HepG2 (cell line): ENCODE measurements at regions not wholly inside any gene's neighbourhood (a gene's known extent, or its start where the extent isn't known, plus 50 kb on each side); places are given as distances from the start of the nearest gene placed in this dataset.

Experiments
- ATAC-seq: fragments of 200-7000 bp; cut with Tn5 transposase; 3 replicates; pipeline ENCODE4 v1.9.1; 2020; ENCODE audit warnings: mild to moderate bottlenecking, moderate library complexity
- BruUV-seq: library from RNA; stranded (reverse); fragments of 400-500 nt; replicated peaks from 2 replicates; lab custom pipeline; 2021; lab: Mats Ljungman, UMichigan
- CTCF ChIA-PET: fragments of 300-600 bp; formaldehyde crosslinking; extraction: SDS; loops from one replicate; lab custom pipeline; 2021; ENCODE audit warnings: low total read pairs, inconsistent platforms, low intra/inter-chr PET ratio; lab: Yijun Ruan, JAX
- POLR2A ChIA-PET: fragments of 350-600 bp; sonication (Branson Sonifier 250); formaldehyde crosslinking; loops from one replicate; lab custom pipeline; 2020; ENCODE audit warnings: antibody characterized with exemption, inconsistent platforms; lab: Yijun Ruan, JAX
- DNase-seq: peaks from one replicate; pipeline ENCODE4 v3.0.0-alpha.2; 2015; ENCODE audit warnings: low spot score
- FAIRE-seq: peaks from 3 replicates; lab custom pipeline; 2011; peaks lifted over from hg19 to GRCh38; lab: Jason Lieb, UNC
- H2AFZ ChIP-seq: one replicate; pipeline ENCODE4 v1.6.1; 2011; ENCODE audit warnings: low read length, inconsistent platforms
- H3K27ac ChIP-seq: fragments of 300-600 bp; 3 replicates; pipeline ENCODE4 v1.8.0; 2011; ENCODE audit warnings: mixed run types, mild to moderate bottlenecking, mixed read lengths, low read length, inconsistent platforms; ENCODE audit not compliant: insufficient read depth; ENCODE audit errors: extremely low read length
- H3K27me3 ChIP-seq, 2 experiments: fragments of 200-600 bp in 1 of 2; 2 replicates in 1 of 2; 3 replicates in 1 of 2; pipeline versions ENCODE4 v1.6.0 to v1.8.0; 2011; ENCODE audit warnings: low read length in 2 of 2, mild to moderate bottlenecking in 2 of 2, moderate library complexity in 2 of 2, inconsistent platforms in 1 of 2; ENCODE audit not compliant: insufficient read depth in 2 of 2, control insufficient read depth in 1 of 2
- H3K36me3 ChIP-seq, 2 experiments: fragments of 200-600 bp in 1 of 2; replicated peaks in 1 of 2; 2 replicates in 1 of 2; 3 replicates in 1 of 2; pipeline versions ENCODE4 v1.5.1 to v1.8.0; 2011; ENCODE audit warnings: low read length in 2 of 2, inconsistent platforms in 1 of 2; ENCODE audit not compliant: insufficient read depth in 2 of 2, control insufficient read depth in 1 of 2
- H3K4me1 ChIP-seq: 2 replicates; pipeline ENCODE4 v1.5.1; 2012; ENCODE audit warnings: low read length, inconsistent platforms; ENCODE audit not compliant: insufficient read depth
- H3K4me2 ChIP-seq: 2 replicates; pipeline ENCODE4 v1.6.0; 2011; ENCODE audit warnings: low read depth, low read length, inconsistent platforms
- H3K4me3 ChIP-seq, 3 experiments: fragments of 200-600 bp in 1 of 3; sonication (generic), shearing (Covaris generic) in 1 of 3; replicated peaks in 1 of 3; 2 replicates each; pipeline ENCODE4 v1.5.1; 2011 to 2016; ENCODE audit warnings: low read length in 3 of 3, inconsistent platforms in 2 of 3, low read depth in 2 of 3, mild to moderate bottlenecking in 2 of 3, control low read depth in 1 of 3, mixed read lengths in 1 of 3; ENCODE audit not compliant: insufficient read depth in 1 of 3
- H3K79me2 ChIP-seq: one replicate; pipeline ENCODE4 v1.6.1; 2011; ENCODE audit warnings: low read length, inconsistent platforms; ENCODE audit not compliant: insufficient read depth
- H3K9ac ChIP-seq: 2 replicates; pipeline ENCODE4 v1.6.0; 2011; ENCODE audit warnings: mild to moderate bottlenecking, low read depth, low read length, inconsistent platforms; ENCODE audit not compliant: insufficient read depth
- H3K9me3 ChIP-seq: 2 replicates; pipeline ENCODE4 v1.5.1; 2012; ENCODE audit warnings: mild to moderate bottlenecking, low read length
- H4K20me1 ChIP-seq: 2 replicates; pipeline ENCODE4 v1.6.0; 2011; ENCODE audit warnings: inconsistent platforms, mild to moderate bottlenecking, low read length, moderate library complexity; ENCODE audit not compliant: insufficient read depth
- ZBTB7A ChIP-seq: sonication (generic); formaldehyde crosslinking; IDR thresholded peaks from 2 replicates; pipeline ENCODE4 v1.8.0; 2022; ENCODE audit warnings: mild to moderate bottlenecking, missing genetic modification reagents
- ZNF674 ChIP-seq: sonication (generic); formaldehyde crosslinking; IDR thresholded peaks from 2 replicates; pipeline ENCODE4 v1.5.0; 2020; ENCODE audit warnings: low read depth, mild to moderate bottlenecking, missing genetic modification reagents
- ZNF788 ChIP-seq: sonication (generic); formaldehyde crosslinking; IDR thresholded peaks from 2 replicates; pipeline ENCODE4 v1.5.0; 2020; ENCODE audit warnings: mild to moderate bottlenecking, missing genetic modification reagents, borderline replicate concordance
- in situ Hi-C: cut with HindIII; loops from 2 replicates; pipeline ENCODE4 v1.10.0; 2017; ENCODE audit warnings: low pct_unique_long_range_greater_than_20kb; ENCODE audit not compliant: extremely low pct_ligation_motif_present
- intact Hi-C: fragments of 100-400 bp; cut with micrococcal nuclease; formaldehyde crosslinking; loops from one replicate; pipeline ENCODE4 v1.10.0; 2022; ENCODE audit not compliant: unreplicated experiment
- TF ChIP-seq, protein P1 (sequence below): sonication (generic); formaldehyde crosslinking; IDR thresholded peaks from 2 replicates; pipeline ENCODE4 v1.5.1; 2020; ENCODE audit warnings: mild to moderate bottlenecking, missing genetic modification reagents, borderline replicate concordance
- TF ChIP-seq, protein P2 (sequence below): sonication (generic); formaldehyde crosslinking; IDR thresholded peaks from 2 replicates; pipeline ENCODE4 v1.4.0; 2020; ENCODE audit warnings: missing genetic modification reagents
- TF ChIP-seq, protein P3 (sequence below): sonication (generic); formaldehyde crosslinking; IDR thresholded peaks from 2 replicates; pipeline ENCODE4 v1.8.1; 2023; ENCODE audit warnings: missing genetic modification reagents, mild to moderate bottlenecking, borderline replicate concordance
- TF ChIP-seq, protein P4 (sequence below): IDR thresholded peaks from 2 replicates; pipeline ENCODE4 v1.6.1; 2016; ENCODE audit warnings: missing compliant biosample characterization, missing genetic modification reagents, borderline replicate concordance

DNA sequence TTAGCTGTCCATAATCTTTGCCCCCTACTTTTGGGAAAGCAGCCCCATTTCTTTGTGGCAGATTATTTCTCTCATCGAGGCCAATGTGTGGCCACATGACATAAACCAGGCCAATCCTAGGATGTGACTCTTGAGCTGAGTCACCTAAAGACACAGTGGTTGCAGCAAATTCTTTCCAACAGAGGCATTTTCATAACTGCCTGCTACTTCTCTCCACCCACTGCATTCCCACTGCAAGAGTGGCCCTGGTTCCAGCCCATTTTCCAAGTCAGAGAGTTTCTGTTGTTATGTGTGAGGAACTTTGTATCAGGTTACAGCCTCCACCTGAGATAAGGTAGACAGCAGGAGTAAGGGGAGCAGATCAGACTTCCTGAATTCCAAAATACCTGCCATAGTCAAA, 195.2 kb downstream of the RGS9 start (continued):
- TF ChIP-seq, protein P1, sequence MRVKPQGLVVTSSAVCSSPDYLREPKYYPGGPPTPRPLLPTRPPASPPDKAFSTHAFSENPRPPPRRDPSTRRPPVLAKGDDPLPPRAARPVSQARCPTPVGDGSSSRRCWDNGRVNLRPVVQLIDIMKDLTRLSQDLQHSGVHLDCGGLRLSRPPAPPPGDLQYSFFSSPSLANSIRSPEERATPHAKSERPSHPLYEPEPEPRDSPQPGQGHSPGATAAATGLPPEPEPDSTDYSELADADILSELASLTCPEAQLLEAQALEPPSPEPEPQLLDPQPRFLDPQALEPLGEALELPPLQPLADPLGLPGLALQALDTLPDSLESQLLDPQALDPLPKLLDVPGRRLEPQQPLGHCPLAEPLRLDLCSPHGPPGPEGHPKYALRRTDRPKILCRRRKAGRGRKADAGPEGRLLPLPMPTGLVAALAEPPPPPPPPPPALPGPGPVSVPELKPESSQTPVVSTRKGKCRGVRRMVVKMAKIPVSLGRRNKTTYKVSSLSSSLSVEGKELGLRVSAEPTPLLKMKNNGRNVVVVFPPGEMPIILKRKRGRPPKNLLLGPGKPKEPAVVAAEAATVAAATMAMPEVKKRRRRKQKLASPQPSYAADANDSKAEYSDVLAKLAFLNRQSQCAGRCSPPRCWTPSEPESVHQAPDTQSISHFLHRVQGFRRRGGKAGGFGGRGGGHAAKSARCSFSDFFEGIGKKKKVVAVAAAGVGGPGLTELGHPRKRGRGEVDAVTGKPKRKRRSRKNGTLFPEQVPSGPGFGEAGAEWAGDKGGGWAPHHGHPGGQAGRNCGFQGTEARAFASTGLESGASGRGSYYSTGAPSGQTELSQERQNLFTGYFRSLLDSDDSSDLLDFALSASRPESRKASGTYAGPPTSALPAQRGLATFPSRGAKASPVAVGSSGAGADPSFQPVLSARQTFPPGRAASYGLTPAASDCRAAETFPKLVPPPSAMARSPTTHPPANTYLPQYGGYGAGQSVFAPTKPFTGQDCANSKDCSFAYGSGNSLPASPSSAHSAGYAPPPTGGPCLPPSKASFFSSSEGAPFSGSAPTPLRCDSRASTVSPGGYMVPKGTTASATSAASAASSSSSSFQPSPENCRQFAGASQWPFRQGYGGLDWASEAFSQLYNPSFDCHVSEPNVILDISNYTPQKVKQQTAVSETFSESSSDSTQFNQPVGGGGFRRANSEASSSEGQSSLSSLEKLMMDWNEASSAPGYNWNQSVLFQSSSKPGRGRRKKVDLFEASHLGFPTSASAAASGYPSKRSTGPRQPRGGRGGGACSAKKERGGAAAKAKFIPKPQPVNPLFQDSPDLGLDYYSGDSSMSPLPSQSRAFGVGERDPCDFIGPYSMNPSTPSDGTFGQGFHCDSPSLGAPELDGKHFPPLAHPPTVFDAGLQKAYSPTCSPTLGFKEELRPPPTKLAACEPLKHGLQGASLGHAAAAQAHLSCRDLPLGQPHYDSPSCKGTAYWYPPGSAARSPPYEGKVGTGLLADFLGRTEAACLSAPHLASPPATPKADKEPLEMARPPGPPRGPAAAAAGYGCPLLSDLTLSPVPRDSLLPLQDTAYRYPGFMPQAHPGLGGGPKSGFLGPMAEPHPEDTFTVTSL, result no peak
- no peak for TF ChIP-seq ZNF788
- TF ChIP-seq, protein P2, sequence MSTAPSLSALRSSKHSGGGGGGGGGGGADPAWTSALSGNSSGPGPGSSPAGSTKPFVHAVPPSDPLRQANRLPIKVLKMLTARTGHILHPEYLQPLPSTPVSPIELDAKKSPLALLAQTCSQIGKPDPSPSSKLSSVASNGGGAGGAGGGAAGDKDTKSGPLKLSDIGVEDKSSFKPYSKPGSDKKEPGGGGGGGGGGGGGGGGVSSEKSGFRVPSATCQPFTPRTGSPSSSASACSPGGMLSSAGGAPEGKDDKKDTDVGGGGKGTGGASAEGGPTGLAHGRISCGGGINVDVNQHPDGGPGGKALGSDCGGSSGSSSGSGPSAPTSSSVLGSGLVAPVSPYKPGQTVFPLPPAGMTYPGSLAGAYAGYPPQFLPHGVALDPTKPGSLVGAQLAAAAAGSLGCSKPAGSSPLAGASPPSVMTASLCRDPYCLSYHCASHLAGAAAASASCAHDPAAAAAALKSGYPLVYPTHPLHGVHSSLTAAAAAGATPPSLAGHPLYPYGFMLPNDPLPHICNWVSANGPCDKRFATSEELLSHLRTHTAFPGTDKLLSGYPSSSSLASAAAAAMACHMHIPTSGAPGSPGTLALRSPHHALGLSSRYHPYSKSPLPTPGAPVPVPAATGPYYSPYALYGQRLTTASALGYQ (CRISPR knock-in tag), result no peak

DNA sequence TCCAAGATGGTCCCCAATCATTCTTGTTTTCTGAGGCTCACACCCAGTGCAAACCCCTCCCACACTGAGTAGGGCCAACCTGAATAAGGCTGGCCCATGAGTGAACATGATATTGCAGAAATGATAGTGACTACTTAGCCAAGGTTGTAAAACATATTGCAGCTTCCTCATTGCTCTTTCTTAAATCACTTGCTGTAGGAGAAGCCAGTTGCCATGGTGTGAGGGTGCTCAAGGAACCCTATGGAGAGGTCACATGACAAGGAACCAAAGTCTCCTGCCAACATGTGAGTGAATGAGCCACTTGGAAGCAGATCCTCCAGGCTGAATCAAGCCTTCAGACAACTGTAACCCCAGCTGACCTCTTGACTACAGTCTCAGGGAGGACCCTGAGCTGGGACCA, 191.4 kb downstream of the RGS9 start:
- FAIRE-seq (no peak), DNase-seq (no peak)
- intact Hi-C loops, result no loop called here

More for the DNA sequence above, 191.4 kb downstream of the RGS9 start:
- in situ Hi-C loops, result no loop called here
- H3K9ac ChIP-seq, result no peak overlapping the region
- CTCF ChIA-PET, result no interaction called here
- no peaks in the 10 kb centered on the region for H4K20me1 ChIP-seq
- no peak overlapping the region for H3K4me3 ChIP-seq
- H3K79me2 ChIP-seq, result no peaks in the 10 kb centered on the region
- H3K27ac ChIP-seq, result no peak overlapping the region
- no peaks in the 10 kb centered on the region for H3K36me3 ChIP-seq
- no peak overlapping the region for H2AFZ ChIP-seq
- no peaks in the 10 kb centered on the region for H3K9me3 ChIP-seq
- H3K27me3 ChIP-seq, result peaks cover 0 to 6% of the 10 kb centered on the region in 2 experiments; a peak in 1 of 5 replicates
- POLR2A ChIA-PET, result no interaction called here
- no peak overlapping the region for H3K4me2 ChIP-seq
- H3K4me1 ChIP-seq, result no peaks in the 10 kb centered on the region
- BruUV-seq, result no TSS peak
- no peak for ATAC-seq
- TF ChIP-seq, protein P3, sequence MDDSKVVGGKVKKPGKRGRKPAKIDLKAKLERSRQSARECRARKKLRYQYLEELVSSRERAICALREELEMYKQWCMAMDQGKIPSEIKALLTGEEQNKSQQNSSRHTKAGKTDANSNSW (CRISPR knock-in tag), result no peak
- TF ChIP-seq ZBTB7A (no peak), ZNF674 (CRISPR knock-in tag) (no peak)
- TF ChIP-seq, protein P4, sequence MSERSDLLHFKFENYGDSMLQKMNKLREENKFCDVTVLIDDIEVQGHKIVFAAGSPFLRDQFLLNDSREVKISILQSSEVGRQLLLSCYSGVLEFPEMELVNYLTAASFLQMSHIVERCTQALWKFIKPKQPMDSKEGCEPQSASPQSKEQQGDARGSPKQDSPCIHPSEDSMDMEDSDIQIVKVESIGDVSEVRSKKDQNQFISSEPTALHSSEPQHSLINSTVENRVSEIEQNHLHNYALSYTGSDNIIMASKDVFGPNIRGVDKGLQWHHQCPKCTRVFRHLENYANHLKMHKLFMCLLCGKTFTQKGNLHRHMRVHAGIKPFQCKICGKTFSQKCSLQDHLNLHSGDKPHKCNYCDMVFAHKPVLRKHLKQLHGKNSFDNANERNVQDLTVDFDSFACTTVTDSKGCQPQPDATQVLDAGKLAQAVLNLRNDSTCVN (CRISPR knock-in tag), result no peak
